GM18502 (cell line): ENCODE measurements at regions not wholly inside any gene's neighbourhood (a gene's known extent, or its start where the extent isn't known, plus 50 kb on each side); places are given as distances from the start of the nearest gene placed in this dataset.

Experiments used
- ATAC-seq: cut with Tn5 transposase; IDR thresholded peaks from one replicate; pipeline ENCODE4 v1.9.1; 2021; ENCODE audit warnings: mild to moderate bottlenecking; ENCODE audit not compliant: unreplicated experiment, poor library complexity

DNA sequence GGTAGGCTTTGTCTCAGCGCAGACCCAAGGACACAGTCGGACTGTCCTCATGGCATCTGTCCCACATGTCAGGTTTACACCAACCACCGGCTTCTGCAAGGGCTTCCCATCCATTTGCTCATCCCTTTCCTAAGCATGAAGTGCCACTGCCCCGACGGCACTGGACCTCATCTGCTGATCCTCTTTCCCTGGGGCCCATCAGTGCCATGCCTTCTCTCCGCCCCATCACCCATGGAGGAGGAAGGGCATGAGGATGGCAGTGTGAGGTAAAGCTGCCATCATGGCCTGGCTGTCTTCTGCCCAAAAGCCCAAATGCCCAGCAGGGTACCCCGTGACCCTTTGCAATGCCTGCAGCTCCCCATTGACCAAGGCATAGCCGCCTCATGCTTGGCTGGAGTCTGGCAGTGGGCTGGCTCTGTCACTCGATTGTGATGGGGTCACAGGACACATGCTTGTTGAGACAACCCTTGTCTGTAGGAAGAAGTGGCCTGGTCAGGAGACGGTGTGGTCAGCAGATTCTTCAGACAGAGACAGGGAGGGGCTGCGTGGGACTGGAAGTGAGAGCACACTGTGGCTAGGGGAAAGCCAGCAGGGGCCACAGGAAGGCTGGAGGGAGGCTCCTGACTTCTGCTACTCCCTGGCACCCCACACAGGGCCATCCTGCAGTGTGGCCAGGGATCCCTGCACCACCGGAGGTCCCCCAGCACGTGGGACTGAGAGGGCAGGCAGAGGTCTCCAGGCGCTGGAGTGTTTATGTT is 493.7 kb upstream of the HS6ST1 start:
- ATAC-seq = no peak

- ATAC-seq = no peak
Measured at GRCh38 chr2:128813352-128814034, 494.8 kb upstream of the HS6ST1 start.

DNA sequence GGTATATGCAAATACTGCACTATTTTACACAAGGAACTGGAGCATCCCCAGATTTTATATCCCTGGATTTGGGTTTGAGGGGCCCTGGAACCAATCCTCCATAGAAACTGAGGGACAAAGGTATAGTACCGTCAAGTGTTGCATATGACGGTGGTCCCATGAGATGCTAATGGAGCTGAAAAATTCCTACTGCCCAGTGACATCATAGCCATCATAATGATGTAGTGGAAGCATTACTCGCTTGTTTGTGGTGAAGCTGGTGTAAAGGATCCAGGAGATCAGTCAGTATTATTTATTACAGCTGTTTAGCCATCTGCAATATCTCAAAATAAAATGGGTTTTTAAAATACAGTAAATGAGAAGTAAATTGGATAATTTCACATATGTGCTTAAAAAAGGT is 496.6 kb upstream of the HS6ST1 start:
- no peak for ATAC-seq

DNA sequence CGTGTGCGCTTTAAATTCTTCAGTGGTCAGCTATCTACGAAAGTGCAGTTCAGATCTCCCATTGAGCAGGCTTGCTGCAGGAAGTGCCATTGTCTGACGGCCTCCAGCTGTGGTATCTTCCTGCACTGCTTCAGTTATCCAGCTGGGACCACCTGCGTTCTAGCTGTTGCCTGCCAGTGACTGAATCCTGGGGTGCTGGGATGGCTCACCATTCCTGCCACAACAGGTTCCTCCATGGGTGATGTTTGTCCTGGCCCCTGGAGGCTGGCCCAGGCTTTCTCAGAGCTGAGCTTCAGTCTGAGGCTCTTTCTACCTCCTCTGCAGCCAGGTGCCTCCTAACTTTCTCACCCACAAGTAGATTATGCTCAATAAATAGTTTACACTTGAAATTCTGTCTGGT is 498.5 kb upstream of the HS6ST1 start:
- ATAC-seq = no peak

GRCh38 chr2:128817813-128818212 is 499.1 kb upstream of the HS6ST1 start:
- ATAC-seq = no peak

DNA sequence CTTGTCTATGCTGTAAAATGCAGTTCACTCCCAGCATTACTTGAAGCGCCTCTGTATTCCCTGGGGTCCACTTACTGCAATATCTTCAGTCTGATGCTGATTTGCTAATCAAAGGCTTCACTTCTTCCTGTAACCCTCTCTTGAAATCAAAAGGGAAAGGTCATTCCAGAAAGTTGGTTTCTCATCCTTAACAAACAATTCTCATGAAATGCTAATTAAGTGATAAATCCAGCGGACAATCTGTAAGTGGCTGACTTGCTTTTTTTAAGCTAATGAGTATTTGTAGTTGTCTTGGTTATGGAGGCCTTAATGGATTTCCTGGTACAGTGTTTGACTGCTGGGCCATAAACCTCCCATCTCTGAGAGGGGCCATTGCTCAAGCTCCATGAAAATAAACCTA is 499.6 kb upstream of the HS6ST1 start:
- no peak for ATAC-seq

DNA sequence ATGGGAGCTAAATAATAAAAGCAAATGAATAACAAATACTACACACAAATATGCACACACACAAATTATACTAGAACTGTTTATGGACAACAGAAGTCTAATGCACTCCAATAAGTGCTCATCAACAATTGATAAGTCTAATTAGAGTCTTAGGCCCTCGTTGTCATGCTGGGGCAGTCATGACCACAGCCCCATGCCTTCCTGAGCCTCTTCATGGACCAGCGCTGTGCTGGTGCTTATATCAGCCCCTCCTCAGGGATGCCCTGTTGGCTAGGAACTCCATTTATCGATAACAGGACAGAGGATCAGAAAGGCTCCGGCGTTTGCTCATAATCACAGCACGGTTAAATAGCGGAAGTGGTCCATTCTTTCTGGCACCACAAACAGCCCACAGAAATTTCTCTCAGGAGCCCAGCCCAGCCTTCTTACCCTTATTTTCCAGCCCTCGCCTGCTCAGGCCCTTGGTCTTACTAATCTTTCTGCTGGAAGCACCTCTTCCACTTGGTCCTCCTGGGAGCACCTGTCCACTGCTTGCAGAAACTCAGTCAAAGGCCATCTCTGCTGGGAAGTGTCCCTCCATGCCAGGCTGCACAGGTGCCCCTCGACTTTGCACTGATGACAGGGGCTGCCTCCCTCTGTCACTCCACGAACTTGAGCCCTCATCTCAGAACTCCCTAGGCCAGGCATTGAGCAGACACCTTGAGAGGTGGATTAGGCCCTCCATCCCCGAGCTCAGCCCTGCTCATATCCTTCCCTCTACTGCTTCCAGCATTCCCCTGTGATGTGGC is 500.2 kb upstream of the HS6ST1 start:
- no peak for ATAC-seq

- no peak for ATAC-seq
Measured at GRCh38 chr2:128820452-128820851, 501.8 kb upstream of the HS6ST1 start.

GRCh38 chr2:128821010-128821409 is 502.3 kb upstream of the HS6ST1 start:
- ATAC-seq = no peak

DNA sequence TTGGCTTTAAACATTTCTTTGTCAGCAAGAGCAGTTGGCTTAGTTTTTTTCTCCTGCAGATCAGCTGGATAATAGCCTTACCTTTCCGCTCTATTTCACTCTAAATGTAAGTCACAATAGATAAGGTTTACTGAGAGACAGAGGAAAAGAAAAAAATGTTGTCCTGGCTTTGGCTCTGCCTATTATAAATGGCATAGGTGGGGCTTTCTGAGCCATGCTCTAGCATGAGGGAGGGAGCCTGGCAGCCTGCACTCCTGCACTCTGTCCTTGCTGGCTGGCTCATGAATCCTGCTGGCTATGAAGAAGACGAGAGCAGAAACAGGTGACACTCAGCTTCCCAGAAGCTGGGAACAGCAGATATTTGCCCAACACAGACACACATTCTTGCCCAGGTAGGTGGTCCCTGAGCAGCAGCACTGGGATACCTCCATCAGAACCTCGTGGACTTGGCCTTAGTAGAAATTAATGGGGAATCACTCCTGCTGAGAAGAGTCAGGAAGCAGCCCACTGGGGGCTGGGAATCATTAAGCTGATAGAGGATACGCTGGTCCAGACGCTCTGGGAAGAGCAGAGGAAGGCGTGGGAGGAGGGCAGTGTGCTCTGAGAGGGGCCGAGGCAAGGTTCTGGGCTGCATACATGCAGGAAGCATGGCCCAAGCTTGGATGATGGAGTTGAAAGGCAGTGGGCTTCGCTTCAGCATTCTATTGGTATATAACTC is 514.4 kb upstream of the HS6ST1 start:
- no peak for ATAC-seq

DNA sequence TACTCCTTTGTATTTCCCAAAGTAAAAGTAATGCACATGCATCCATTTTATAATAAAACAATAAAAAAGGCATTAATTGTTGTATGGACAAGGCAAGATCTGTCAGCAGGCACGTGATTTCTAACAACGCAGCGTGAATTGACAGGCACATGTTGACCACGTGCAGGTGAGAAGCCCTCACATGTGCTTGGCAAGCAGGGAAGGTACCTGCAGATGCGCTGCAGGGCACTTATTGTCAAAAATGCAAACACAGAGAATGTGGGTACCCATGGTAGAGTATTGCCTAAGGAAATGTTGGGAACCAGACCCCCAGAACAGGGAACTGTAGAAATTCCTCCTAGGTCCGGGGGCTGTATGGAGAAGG is 515.0 kb upstream of the HS6ST1 start:
- ATAC-seq = no peak

DNA sequence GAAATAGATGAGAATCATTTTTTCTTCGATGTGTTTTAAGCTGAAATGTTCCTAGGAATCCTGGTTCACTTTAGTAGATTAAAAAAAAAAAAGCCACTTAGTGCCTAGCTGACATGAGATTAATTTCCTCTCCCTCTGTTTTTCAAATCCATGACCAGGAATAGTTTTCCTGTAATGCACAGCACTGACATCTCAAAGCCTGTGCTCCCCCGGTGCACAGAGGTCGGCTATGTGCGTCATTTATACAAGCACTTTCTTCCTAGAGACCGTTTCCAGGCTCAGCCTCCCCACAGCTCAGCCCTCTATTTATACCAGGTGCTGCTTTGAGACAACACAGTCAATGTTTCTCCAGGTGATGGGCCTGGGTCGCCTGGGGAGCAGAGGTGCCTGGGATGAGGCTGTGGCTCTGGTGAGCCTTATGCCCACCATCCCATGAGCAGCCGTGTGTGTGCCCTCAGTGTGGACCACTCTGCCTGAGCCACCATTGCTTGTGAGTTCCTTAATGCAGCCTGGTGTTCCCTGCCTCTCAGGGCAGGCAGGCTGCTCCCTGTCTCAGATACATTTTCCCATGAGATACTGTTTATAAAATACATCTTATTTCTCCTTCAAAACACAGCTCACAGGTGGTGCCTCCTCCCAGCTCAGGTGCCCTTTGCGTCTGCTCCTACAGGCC is 515.7 kb upstream of the HS6ST1 start:
- ATAC-seq = no peak

GRCh38 chr2:128834880-128835252 is 516.2 kb upstream of the HS6ST1 start:
- ATAC-seq = no peak

DNA sequence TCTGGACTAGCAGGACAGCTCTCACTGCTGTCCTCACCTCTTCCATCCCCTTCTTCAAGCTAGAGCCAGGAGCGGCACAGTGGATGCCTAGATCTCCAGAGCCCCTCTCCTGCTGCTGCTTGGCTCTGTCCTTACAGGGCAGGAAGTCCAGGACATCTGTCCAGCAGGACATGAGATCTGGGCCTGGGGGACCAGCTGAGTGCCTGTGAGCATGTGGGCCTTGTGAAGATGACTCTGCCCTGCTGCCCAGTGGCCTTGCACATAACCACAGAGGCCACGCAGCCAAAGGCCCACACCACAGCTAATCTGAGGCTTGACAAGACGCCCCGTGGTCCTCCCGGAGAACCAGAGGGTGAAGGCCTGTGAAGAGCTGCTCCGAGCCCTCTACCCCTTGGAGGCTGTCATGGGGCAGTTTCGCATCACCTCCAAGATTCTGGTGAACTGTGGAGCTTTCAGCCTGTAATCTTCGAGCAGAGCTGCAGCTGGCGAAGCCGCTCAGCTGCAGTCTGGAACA is 516.7 kb upstream of the HS6ST1 start:
- ATAC-seq = no peak

- no peak for ATAC-seq
Measured at GRCh38 chr2:128835974-128836373, 517.3 kb upstream of the HS6ST1 start.

DNA sequence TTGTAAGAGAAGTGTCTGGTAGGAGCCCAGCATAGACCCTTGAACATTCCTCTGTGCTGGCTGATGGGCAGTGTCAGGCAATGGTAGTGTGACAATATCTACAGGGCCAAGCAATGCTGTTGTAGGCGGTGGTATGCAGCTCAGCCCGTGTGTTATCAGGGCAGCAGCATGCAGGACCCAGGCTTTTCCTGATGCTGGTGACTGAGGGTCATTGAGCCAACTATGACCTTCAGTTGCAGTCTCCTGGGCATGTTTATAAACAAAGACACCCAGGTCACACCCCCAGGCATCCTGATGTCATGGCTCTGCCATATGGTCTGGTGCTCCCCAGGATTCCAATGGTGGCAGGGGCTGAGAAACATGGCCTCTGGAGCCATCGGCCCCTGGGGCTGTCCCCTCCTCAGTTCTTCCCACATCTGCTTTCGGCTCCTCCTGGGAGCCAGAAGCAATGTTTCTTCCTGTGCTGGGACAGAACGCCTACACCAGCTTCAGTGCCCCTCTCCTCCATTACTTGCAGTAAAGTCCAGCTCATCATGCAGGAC is 518.0 kb upstream of the HS6ST1 start:
- ATAC-seq = no peak

GRCh38 chr2:128838244-128838643 is 519.6 kb upstream of the HS6ST1 start:
- no peak for ATAC-seq

GRCh38 chr2:128841803-128842202 is 523.1 kb upstream of the HS6ST1 start:
- ATAC-seq = no peak

DNA sequence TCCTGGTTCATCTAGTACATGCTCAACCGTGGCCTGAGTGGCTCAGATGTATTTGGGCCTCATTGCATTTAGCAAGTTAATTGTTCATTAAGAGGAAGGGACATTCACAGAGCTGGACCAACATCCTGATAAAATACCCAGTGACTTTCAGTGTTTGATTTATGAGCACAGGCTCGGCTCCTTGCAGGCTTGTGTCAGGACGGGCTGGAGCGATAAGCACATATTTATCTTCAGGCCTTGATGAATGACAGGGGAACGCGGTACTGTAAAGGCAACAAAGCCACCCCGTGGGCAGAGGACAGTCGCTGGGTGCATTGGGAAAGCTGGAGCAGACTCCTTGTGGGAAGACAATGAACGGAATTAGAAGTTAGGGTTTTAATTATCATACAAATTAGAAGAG is 548.6 kb upstream of the HS6ST1 start:
- no peak for ATAC-seq
